ENCODE measurements at regions not wholly inside any gene's neighbourhood (a gene's known extent, or its start where the extent isn't known, plus 50 kb on each side); places are given as distances from the start of the nearest gene placed in this dataset.

DNA sequence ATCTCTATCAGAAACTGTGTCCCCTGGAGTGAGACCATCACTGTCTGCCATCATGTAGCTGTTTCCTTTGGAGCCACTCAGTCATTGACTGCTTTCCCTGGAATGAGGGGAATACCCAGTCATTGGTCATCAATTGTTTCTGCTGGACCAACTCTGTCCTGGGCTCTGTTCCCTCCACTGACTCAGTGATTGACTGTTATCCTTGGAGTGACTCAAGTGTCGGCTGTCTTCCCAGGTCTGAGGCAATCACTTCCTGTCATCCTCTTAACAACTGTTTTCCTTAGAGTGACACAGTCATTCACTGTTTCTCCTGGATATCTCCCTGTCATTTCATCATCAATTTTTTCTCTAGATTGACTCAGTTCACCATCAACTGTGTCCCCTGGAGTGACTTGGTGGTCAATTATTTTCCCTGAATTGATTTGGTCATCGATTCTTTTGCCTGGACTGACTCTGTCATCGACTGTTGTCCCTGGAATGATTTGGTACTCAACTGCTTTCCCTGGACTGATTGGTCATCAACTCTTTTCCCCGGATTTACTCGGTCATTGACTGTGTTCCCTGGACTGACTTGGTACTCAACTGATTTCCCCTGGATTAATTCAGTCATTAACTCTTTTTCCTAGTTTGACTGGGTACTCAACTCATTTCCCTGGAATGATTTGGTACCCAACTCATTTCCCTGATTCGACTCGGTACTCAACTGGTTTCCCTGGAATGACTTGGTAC, 327.9 kb upstream of the VCX start:
- no peak for TF ChIP-seq POLR2A (IDR thresholded peaks at IDR 0.05)
- TF ChIP-seq, protein P1, sequence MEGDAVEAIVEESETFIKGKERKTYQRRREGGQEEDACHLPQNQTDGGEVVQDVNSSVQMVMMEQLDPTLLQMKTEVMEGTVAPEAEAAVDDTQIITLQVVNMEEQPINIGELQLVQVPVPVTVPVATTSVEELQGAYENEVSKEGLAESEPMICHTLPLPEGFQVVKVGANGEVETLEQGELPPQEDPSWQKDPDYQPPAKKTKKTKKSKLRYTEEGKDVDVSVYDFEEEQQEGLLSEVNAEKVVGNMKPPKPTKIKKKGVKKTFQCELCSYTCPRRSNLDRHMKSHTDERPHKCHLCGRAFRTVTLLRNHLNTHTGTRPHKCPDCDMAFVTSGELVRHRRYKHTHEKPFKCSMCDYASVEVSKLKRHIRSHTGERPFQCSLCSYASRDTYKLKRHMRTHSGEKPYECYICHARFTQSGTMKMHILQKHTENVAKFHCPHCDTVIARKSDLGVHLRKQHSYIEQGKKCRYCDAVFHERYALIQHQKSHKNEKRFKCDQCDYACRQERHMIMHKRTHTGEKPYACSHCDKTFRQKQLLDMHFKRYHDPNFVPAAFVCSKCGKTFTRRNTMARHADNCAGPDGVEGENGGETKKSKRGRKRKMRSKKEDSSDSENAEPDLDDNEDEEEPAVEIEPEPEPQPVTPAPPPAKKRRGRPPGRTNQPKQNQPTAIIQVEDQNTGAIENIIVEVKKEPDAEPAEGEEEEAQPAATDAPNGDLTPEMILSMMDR (IDR thresholded peaks at IDR 0.05): no peak

Measured in body of pancreas (tissue), 4 donors.